OCI-LY1 (cell line): ENCODE measurements at regions not wholly inside any gene's neighbourhood (a gene's known extent, or its start where the extent isn't known, plus 50 kb on each side); places are given as distances from the start of the nearest gene placed in this dataset.

Source experiments
- H2AFZ ChIP-seq: fragments of 200-600 bp; sonication (generic), shearing (Covaris generic); 2 replicates; pipeline ENCODE4 v1.6.0; 2014; ENCODE audit warnings: antibody characterized with exemption, mild to moderate bottlenecking, low read length
- H3F3A ChIP-seq: fragments of 200-600 bp; sonication (generic), shearing (Covaris generic); 2 replicates; pipeline ENCODE4 v1.6.0; 2014; ENCODE audit warnings: mild to moderate bottlenecking, antibody characterized with exemption, low read length, moderate library complexity; ENCODE audit not compliant: insufficient read depth
- H3K27ac ChIP-seq: fragments of 200-600 bp; sonication (generic); 2 replicates; pipeline ENCODE4 v1.5.1; 2014; ENCODE audit warnings: low read length, mixed run types, mild to moderate bottlenecking, low read depth; ENCODE audit not compliant: poor library complexity, severe bottlenecking
- H3K27me3 ChIP-seq: fragments of 200-600 bp; sonication (generic); 2 replicates; pipeline ENCODE4 v1.6.0; 2014; ENCODE audit warnings: antibody characterized with exemption, mild to moderate bottlenecking, low read length, moderate library complexity; ENCODE audit not compliant: insufficient read depth
- H3K36me3 ChIP-seq: fragments of 200-600 bp; sonication (generic); 2 replicates; pipeline ENCODE4 v1.6.1; 2014; ENCODE audit warnings: mild to moderate bottlenecking, antibody characterized with exemption, low read length, moderate library complexity, mixed read lengths; ENCODE audit not compliant: insufficient read depth
- H3K4me1 ChIP-seq: fragments of 200-600 bp; sonication (generic); 2 replicates; pipeline ENCODE4 v1.5.1; 2014; ENCODE audit warnings: mild to moderate bottlenecking, low read length, moderate library complexity; ENCODE audit not compliant: insufficient read depth, severe bottlenecking
- H3K4me2 ChIP-seq: fragments of 200-600 bp; sonication (generic), shearing (Covaris generic); 2 replicates; pipeline ENCODE4 v1.6.1; 2014; ENCODE audit warnings: low read length
- H3K4me3 ChIP-seq: fragments of 200-600 bp; sonication (generic); 2 replicates; pipeline ENCODE4 v1.5.1; 2014; ENCODE audit warnings: low read length, low read depth, mild to moderate bottlenecking, mixed read lengths; ENCODE audit not compliant: poor library complexity, severe bottlenecking
- H3K79me2 ChIP-seq: fragments of 200-600 bp; shearing (Covaris generic); 2 replicates; pipeline ENCODE4 v1.6.1; 2016; ENCODE audit warnings: mixed run types, low read length, mixed read lengths; ENCODE audit not compliant: insufficient read depth
- H3K9ac ChIP-seq: fragments of 200-600 bp; sonication (generic), shearing (Covaris generic); 2 replicates; pipeline ENCODE4 v1.6.1; 2014; ENCODE audit warnings: mild to moderate bottlenecking, low read length, mixed read lengths
- H3K9me2 ChIP-seq: fragments of 200-600 bp; sonication (generic), shearing (Covaris generic); 2 replicates; pipeline ENCODE4 v1.6.1; 2014; ENCODE audit warnings: low read depth, mild to moderate bottlenecking, low read length, mixed read lengths
- H3K9me3 ChIP-seq: fragments of 200-600 bp; shearing (Covaris generic); 2 replicates; pipeline ENCODE4 v1.6.1; 2014; ENCODE audit warnings: low read length, mixed read lengths
- H4K20me1 ChIP-seq: fragments of 200-600 bp; sonication (generic), shearing (Covaris generic); 2 replicates; pipeline ENCODE4 v1.6.0; 2016; ENCODE audit warnings: mild to moderate bottlenecking, low read length; ENCODE audit not compliant: insufficient read depth
- CTCF ChIP-seq: fragments of 200-600 bp; sonication (generic), shearing (Covaris generic); IDR thresholded peaks from 2 replicates; pipeline ENCODE4 v1.5.1; 2017; ENCODE audit warnings: mild to moderate bottlenecking, antibody characterized with exemption, low read length, moderate library complexity, mixed read lengths
- EZH2 ChIP-seq: fragments of 200-600 bp; sonication (generic), shearing (Covaris generic); IDR thresholded peaks from 2 replicates; pipeline ENCODE4 v1.8.0; 2017; ENCODE audit warnings: borderline replicate concordance, mixed run types, mild to moderate bottlenecking, antibody characterized with exemption, low read length, moderate library complexity, mixed read lengths

GRCh38 chr15:31544361-31544760, 217.7 kb downstream of the KLF13 start:
- no peaks in the 10 kb centered on the region for H4K20me1 ChIP-seq
- no peaks in the 10 kb centered on the region for H3K4me1 ChIP-seq
- TF ChIP-seq EZH2 (no peak), CTCF (no peak)
- H3K9me3 ChIP-seq = no peaks in the 10 kb centered on the region
- no peaks in the 10 kb centered on the region for H3F3A ChIP-seq
- no peak overlapping the region for H3K9ac ChIP-seq
- no peaks in the 10 kb centered on the region; the same call in 1 of the 2 replicates for H3K27me3 ChIP-seq
- peaks cover 5% of the 10 kb centered on the region; the same call in 1 of the 2 replicates for H3K9me2 ChIP-seq
- H2AFZ ChIP-seq = no peak overlapping the region
- H3K27ac ChIP-seq = no peak overlapping the region
- no peak overlapping the region for H3K4me2 ChIP-seq
- no peaks in the 10 kb centered on the region for H3K36me3 ChIP-seq
- H3K79me2 ChIP-seq = no peaks in the 10 kb centered on the region
- H3K4me3 ChIP-seq = no peak overlapping the region

- no peaks in the 10 kb centered on the region for H3K79me2 ChIP-seq
- H3K9me2 ChIP-seq = peaks cover 5% of the 10 kb centered on the region; the same call in 1 of the 2 replicates
- H3K4me1 ChIP-seq = no peaks in the 10 kb centered on the region
- no peak overlapping the region for H3K9ac ChIP-seq
- peaks cover 2% of the 10 kb centered on the region; the same call in 1 of the 2 replicates for H3K27me3 ChIP-seq
- no peaks in the 10 kb centered on the region for H4K20me1 ChIP-seq
- no peaks in the 10 kb centered on the region for H3K36me3 ChIP-seq
- H3K27ac ChIP-seq = no peak overlapping the region
- H2AFZ ChIP-seq = no peak overlapping the region
- no peak overlapping the region for H3K4me3 ChIP-seq
- no peaks in the 10 kb centered on the region for H3F3A ChIP-seq
- TF ChIP-seq CTCF = no peak
- no peaks in the 10 kb centered on the region for H3K9me3 ChIP-seq
- H3K4me2 ChIP-seq = no peak overlapping the region
These were observed 218.6 kb downstream of the KLF13 start for GRCh38 chr15:31545257-31545656.

GRCh38 chr15:31550211-31550977, 223.8 kb downstream of the KLF13 start:
- Histone ChIP-seq H3K27ac (no peak overlapping the region), H2AFZ (no peak overlapping the region), H3F3A (no peaks in the 10 kb centered on the region), H3K9me2 (no peaks in the 10 kb centered on the region), H3K36me3 (no peaks in the 10 kb centered on the region), H3K4me1 (no peaks in the 10 kb centered on the region), H3K4me2 (no peak overlapping the region), H4K20me1 (no peaks in the 10 kb centered on the region), H3K27me3 (peaks cover 4% of the 10 kb centered on the region; the same call in 1 of the 2 replicates), H3K4me3 (no peak overlapping the region), H3K9ac (no peak overlapping the region), H3K9me3 (no peaks in the 10 kb centered on the region), H3K79me2 (no peaks in the 10 kb centered on the region)
- TF ChIP-seq CTCF = no peak
- TF ChIP-seq EZH2 = no peak
